IPS DF 6.9 (cell line): ENCODE measurements at regions not wholly inside any gene's neighbourhood (a gene's known extent, or its start where the extent isn't known, plus 50 kb on each side); places are given as distances from the start of the nearest gene placed in this dataset.

Experiments used
- DNase-seq: peaks from one replicate; pipeline ENCODE4 v3.0.0-alpha.2; 2013; ENCODE audit warnings: low read depth, low spot score
- H3K27ac ChIP-seq: one replicate; pipeline ENCODE4 v1.5.1; 2013; ENCODE audit warnings: low read length, control low read depth
- H3K27me3 ChIP-seq: 2 replicates; pipeline ENCODE4 v1.6.1; 2013; ENCODE audit warnings: mild to moderate bottlenecking, low read length; ENCODE audit not compliant: control insufficient read depth, insufficient read depth
- H3K36me3 ChIP-seq: 2 replicates; pipeline ENCODE4 v1.6.1; 2013; ENCODE audit warnings: low read length; ENCODE audit not compliant: control insufficient read depth, insufficient read depth
- H3K4me1 ChIP-seq: 2 replicates; pipeline ENCODE4 v1.6.1; 2013; ENCODE audit warnings: low read length; ENCODE audit not compliant: control insufficient read depth, insufficient read depth
- H3K4me3 ChIP-seq: 2 replicates; pipeline ENCODE4 v1.5.1; 2013; ENCODE audit warnings: mild to moderate bottlenecking, low read length
- H3K9me3 ChIP-seq: 2 replicates; pipeline ENCODE4 v1.6.1; 2013; ENCODE audit warnings: low read length, inconsistent platforms; ENCODE audit not compliant: control insufficient read depth, insufficient read depth
- WGBS: extraction: QIAGEN DNeasy Blood & Tissue Kit; methylation state at CpG from one replicate; pipeline ENCODE4 v1.1.7; 2013; ENCODE audit warnings: mixed read lengths, missing lambda C conversion rate; ENCODE audit not compliant: insufficient read length, insufficient coverage; 5-methylcytosine and 5-hydroxymethylcytosine counted together

GRCh38 chr10:77710759-77711682, 73.4 kb upstream of the KCNMA1 start:
- H3K36me3 ChIP-seq = no peaks in the 10 kb centered on the region
- no CpG with 5 or more reads among the region's 51 CpGs for WGBS
- peaks cover 11% of the 10 kb centered on the region for H3K4me1 ChIP-seq
- DNase-seq = peak; percentile 78
- H3K27ac ChIP-seq = no peak overlapping the region
- peak overlapping the region; percentile 21; the same call in 1 of the 2 replicates for H3K4me3 ChIP-seq
- no peaks in the 10 kb centered on the region for H3K9me3 ChIP-seq
- H3K27me3 ChIP-seq = no peaks in the 10 kb centered on the region

GRCh38 chr10:77710081-77710551, 72.5 kb upstream of the KCNMA1 start:
- DNase-seq = no peak

GRCh38 chr10:77707570-77707969, 70.0 kb upstream of the KCNMA1 start:
- WGBS = no CpG with 5 or more reads among the region's 1 CpG
- H3K27me3 ChIP-seq = no peaks in the 10 kb centered on the region
- H3K4me3 ChIP-seq = no peak overlapping the region
- H3K36me3 ChIP-seq = no peaks in the 10 kb centered on the region
- H3K4me1 ChIP-seq = peaks cover 11% of the 10 kb centered on the region
- H3K9me3 ChIP-seq = no peaks in the 10 kb centered on the region
- no peak for DNase-seq
- H3K27ac ChIP-seq = no peak overlapping the region

More at GRCh38 chr10:77710081-77710551, 72.5 kb upstream of the KCNMA1 start:
- H3K27ac ChIP-seq = no peak overlapping the region
- H3K9me3 ChIP-seq = no peaks in the 10 kb centered on the region
- no CpG with 5 or more reads among the region's 14 CpGs for WGBS
- H3K4me1 ChIP-seq = peaks cover 11% of the 10 kb centered on the region
- H3K36me3 ChIP-seq = no peaks in the 10 kb centered on the region
- H3K27me3 ChIP-seq = no peaks in the 10 kb centered on the region
- no peak overlapping the region for H3K4me3 ChIP-seq

GRCh38 chr10:77702166-77702565, 64.6 kb upstream of the KCNMA1 start:
- DNase-seq = no peak
- H3K27me3 ChIP-seq = no peaks in the 10 kb centered on the region
- H3K27ac ChIP-seq = no peak overlapping the region
- no CpG with 5 or more reads among the region's 3 CpGs for whole genome bisulfite sequencing
- no peaks in the 10 kb centered on the region; the same call in 1 of the 2 replicates for H3K4me1 ChIP-seq
- no peak overlapping the region for H3K4me3 ChIP-seq
- H3K36me3 ChIP-seq = no peaks in the 10 kb centered on the region
- H3K9me3 ChIP-seq = no peaks in the 10 kb centered on the region

- Histone ChIP-seq H3K9me3 (no peaks in the 10 kb centered on the region), H3K27me3 (no peaks in the 10 kb centered on the region), H3K4me3 (no peak overlapping the region), H3K4me1 (no peaks in the 10 kb centered on the region; the same call in 1 of the 2 replicates), H3K27ac (no peak overlapping the region), H3K36me3 (no peaks in the 10 kb centered on the region)
- WGBS = no CpG with 5 or more reads among the region's 1 CpG
- DNase-seq = no peak
These were observed 62.5 kb upstream of the KCNMA1 start for GRCh38 chr10:77700086-77700485.

- Histone ChIP-seq H3K4me1 (no peaks in the 10 kb centered on the region; the same call in 1 of the 2 replicates), H3K36me3 (no peaks in the 10 kb centered on the region), H3K27me3 (no peaks in the 10 kb centered on the region), H3K4me3 (no peak overlapping the region), H3K9me3 (no peaks in the 10 kb centered on the region), H3K27ac (no peak overlapping the region)
- DNase-seq = no peak
- WGBS = no CpG with 5 or more reads among the region's 1 CpG
These were observed 61.6 kb upstream of the KCNMA1 start for GRCh38 chr10:77699080-77699645.

GRCh38 chr10:77698267-77698931, 60.8 kb upstream of the KCNMA1 start:
- DNase-seq = no peak
- H3K36me3 ChIP-seq = no peaks in the 10 kb centered on the region
- no peaks in the 10 kb centered on the region for H3K27me3 ChIP-seq
- H3K27ac ChIP-seq = no peak overlapping the region
- no peaks in the 10 kb centered on the region; the same call in 1 of the 2 replicates for H3K4me1 ChIP-seq
- no peaks in the 10 kb centered on the region for H3K9me3 ChIP-seq
- whole genome bisulfite sequencing = 100% methylated on average over 1 of the region's 5 CpGs
- H3K4me3 ChIP-seq = no peak overlapping the region

GRCh38 chr10:77696584-77696983, 59.0 kb upstream of the KCNMA1 start:
- Histone ChIP-seq H3K27me3 (no peaks in the 10 kb centered on the region), H3K4me3 (no peak overlapping the region), H3K9me3 (no peaks in the 10 kb centered on the region), H3K4me1 (no peaks in the 10 kb centered on the region), H3K27ac (no peak overlapping the region), H3K36me3 (no peaks in the 10 kb centered on the region)
- WGBS = no CpG with 5 or more reads among the region's 10 CpGs
- DNase-seq = no peak

GRCh38 chr10:77695186-77695585, 57.6 kb upstream of the KCNMA1 start:
- no peak for DNase-seq
- Histone ChIP-seq H3K9me3 (no peaks in the 10 kb centered on the region), H3K4me1 (no peaks in the 10 kb centered on the region), H3K27ac (no peak overlapping the region), H3K27me3 (no peaks in the 10 kb centered on the region), H3K4me3 (no peak overlapping the region), H3K36me3 (no peaks in the 10 kb centered on the region)
- whole genome bisulfite sequencing = no CpG with 5 or more reads among the region's 1 CpG

GRCh38 chr10:77692782-77693181, 55.2 kb upstream of the KCNMA1 start:
- Histone ChIP-seq H3K27me3 (no peaks in the 10 kb centered on the region), H3K36me3 (no peaks in the 10 kb centered on the region), H3K4me3 (no peak overlapping the region), H3K9me3 (no peaks in the 10 kb centered on the region), H3K27ac (no peak overlapping the region), H3K4me1 (no peaks in the 10 kb centered on the region)
- no CpG with 5 or more reads among the region's 3 CpGs for WGBS
- DNase-seq = no peak
